HEK293 (cell line): ENCODE measurements at regions not wholly inside any gene's neighbourhood (a gene's known extent, or its start where the extent isn't known, plus 50 kb on each side); places are given as distances from the start of the nearest gene placed in this dataset.

Experiments
- CTCF ChIA-PET: fragments of 350-600 bp; formaldehyde crosslinking; extraction: SDS; loops from one replicate; lab custom pipeline; 2021; ENCODE audit warnings: antibody characterized with exemption; lab: Yijun Ruan, JAX
- POLR2A ChIA-PET: fragments of 300-600 bp; formaldehyde crosslinking; extraction: SDS; loops from one replicate; lab custom pipeline; 2020; ENCODE audit warnings: antibody characterized with exemption, inconsistent platforms; lab: Yijun Ruan, JAX
- H3K27ac ChIP-seq: fragments of 200-500 bp; sonication (Bioruptor generic); 2 replicates; pipeline ENCODE4 v1.5.1; 2014; ENCODE audit warnings: low read depth, low read length, control low read depth, inconsistent platforms; ENCODE audit errors: extremely low read depth
- H3K36me3 ChIP-seq, 2 experiments: fragments of 200-500 bp in 1 of 2; sonication (Bioruptor generic) in 1 of 2; 1 replicate in 1 of 2; 2 replicates in 1 of 2; pipeline ENCODE4 v1.5.1; 2014 to 2017; ENCODE audit warnings: inconsistent platforms in 2 of 2, low read length in 2 of 2; ENCODE audit not compliant: control insufficient read depth in 2 of 2, insufficient read depth in 1 of 2
- H3K4me1 ChIP-seq: fragments of 200-500 bp; sonication (Bioruptor generic); 2 replicates; pipeline ENCODE4 v1.5.1; 2014; ENCODE audit warnings: mild to moderate bottlenecking, low read length, inconsistent platforms; ENCODE audit not compliant: control insufficient read depth, insufficient read depth
- H3K4me3 ChIP-seq: 2 replicates; pipeline ENCODE4 v1.5.1; 2011; ENCODE audit warnings: low read depth, mild to moderate bottlenecking, control low read depth, low read length, moderate library complexity
- H3K9me3 ChIP-seq: fragments of 200-500 bp; sonication (Bioruptor generic); 2 replicates; pipeline ENCODE4 v1.5.1; 2014; ENCODE audit warnings: low read depth, low read length, inconsistent platforms; ENCODE audit not compliant: control insufficient read depth, insufficient read depth
- SP7 ChIP-seq: fragments of 450-650 bp; formaldehyde crosslinking; IDR thresholded peaks from 2 replicates; pipeline ENCODE4 v1.5.1; 2016; ENCODE audit warnings: missing biosample characterization, missing genetic modification characterization
- ZBTB7A ChIP-seq: fragments of 450-650 bp; formaldehyde crosslinking; IDR thresholded peaks from 2 replicates; pipeline ENCODE4 v1.5.1; 2016; ENCODE audit warnings: low read depth, missing biosample characterization, missing genetic modification characterization
- ZNF133 ChIP-seq: fragments of 450-650 bp; formaldehyde crosslinking; IDR thresholded peaks from 2 replicates; pipeline ENCODE4 v1.5.1; 2016; ENCODE audit warnings: missing biosample characterization, missing genetic modification characterization
- ZNF239 ChIP-seq: fragments of 450-650 bp; formaldehyde crosslinking; IDR thresholded peaks from 2 replicates; pipeline ENCODE4 v1.5.1; 2016; ENCODE audit warnings: missing biosample characterization, missing genetic modification characterization
- ZNF561 ChIP-seq: fragments of 450-650 bp; IDR thresholded peaks from 2 replicates; pipeline ENCODE4 v1.5.1; 2018; ENCODE audit warnings: missing biosample characterization, missing genetic modification characterization, borderline replicate concordance
- ZNF571 ChIP-seq: fragments of 450-650 bp; formaldehyde crosslinking; IDR thresholded peaks from 2 replicates; pipeline ENCODE4 v1.5.0; 2017; ENCODE audit warnings: missing biosample characterization, missing genetic modification characterization
- ZNF623 ChIP-seq: fragments of 450-650 bp; formaldehyde crosslinking; IDR thresholded peaks from 2 replicates; pipeline ENCODE4 v1.5.1; 2016; ENCODE audit warnings: missing biosample characterization, missing genetic modification characterization
- ZNF658 ChIP-seq: fragments of 450-650 bp; formaldehyde crosslinking; IDR thresholded peaks from 2 replicates; pipeline ENCODE4; 2016; ENCODE audit warnings: missing biosample characterization, missing genetic modification characterization
- ZNF677 ChIP-seq: fragments of 450-650 bp; IDR thresholded peaks from 2 replicates; pipeline ENCODE4 v1.5.0; 2018; ENCODE audit warnings: missing biosample characterization, mild to moderate bottlenecking, missing genetic modification characterization, moderate library complexity
- ZNF791 ChIP-seq: fragments of 450-650 bp; formaldehyde crosslinking; IDR thresholded peaks from 2 replicates; pipeline ENCODE4 v1.5.1; 2016; ENCODE audit warnings: missing biosample characterization, missing genetic modification characterization
- ZNF792 ChIP-seq: fragments of 450-650 bp; formaldehyde crosslinking; IDR thresholded peaks from 2 replicates; pipeline ENCODE4 v1.5.1; 2016; ENCODE audit warnings: missing biosample characterization, missing genetic modification characterization
- TF ChIP-seq, protein P1 (sequence below): fragments of 450-650 bp; formaldehyde crosslinking; IDR thresholded peaks from 2 replicates; pipeline ENCODE4 v1.5.1; 2016; ENCODE audit warnings: missing biosample characterization, missing genetic modification characterization, borderline replicate concordance
- TF ChIP-seq, protein P2 (sequence below): IDR thresholded peaks from 2 replicates; pipeline ENCODE4 v1.6.1; 2011; ENCODE audit warnings: mild to moderate bottlenecking, low read depth, low read length, borderline replicate concordance
- TF ChIP-seq, protein P3 (sequence below): fragments of 450-650 bp; formaldehyde crosslinking; IDR thresholded peaks from 2 replicates; pipeline ENCODE4 v1.5.1; 2017; ENCODE audit warnings: missing biosample characterization, missing genetic modification characterization
- TF ChIP-seq, protein P4 (sequence below): fragments of 450-650 bp; formaldehyde crosslinking; IDR thresholded peaks from 2 replicates; pipeline ENCODE4 v1.5.1; 2016; ENCODE audit warnings: missing biosample characterization, missing genetic modification characterization
- TF ChIP-seq, protein P5 (sequence below): fragments of 450-650 bp; formaldehyde crosslinking; IDR thresholded peaks from 2 replicates; pipeline ENCODE4 v1.5.1; 2017; ENCODE audit warnings: missing biosample characterization, missing genetic modification characterization
- TF ChIP-seq, protein P6 (sequence below): fragments of 450-650 bp; formaldehyde crosslinking; IDR thresholded peaks from 2 replicates; pipeline ENCODE4 v1.5.1; 2016; ENCODE audit warnings: missing biosample characterization, missing genetic modification characterization

- TF ChIP-seq, protein P1, sequence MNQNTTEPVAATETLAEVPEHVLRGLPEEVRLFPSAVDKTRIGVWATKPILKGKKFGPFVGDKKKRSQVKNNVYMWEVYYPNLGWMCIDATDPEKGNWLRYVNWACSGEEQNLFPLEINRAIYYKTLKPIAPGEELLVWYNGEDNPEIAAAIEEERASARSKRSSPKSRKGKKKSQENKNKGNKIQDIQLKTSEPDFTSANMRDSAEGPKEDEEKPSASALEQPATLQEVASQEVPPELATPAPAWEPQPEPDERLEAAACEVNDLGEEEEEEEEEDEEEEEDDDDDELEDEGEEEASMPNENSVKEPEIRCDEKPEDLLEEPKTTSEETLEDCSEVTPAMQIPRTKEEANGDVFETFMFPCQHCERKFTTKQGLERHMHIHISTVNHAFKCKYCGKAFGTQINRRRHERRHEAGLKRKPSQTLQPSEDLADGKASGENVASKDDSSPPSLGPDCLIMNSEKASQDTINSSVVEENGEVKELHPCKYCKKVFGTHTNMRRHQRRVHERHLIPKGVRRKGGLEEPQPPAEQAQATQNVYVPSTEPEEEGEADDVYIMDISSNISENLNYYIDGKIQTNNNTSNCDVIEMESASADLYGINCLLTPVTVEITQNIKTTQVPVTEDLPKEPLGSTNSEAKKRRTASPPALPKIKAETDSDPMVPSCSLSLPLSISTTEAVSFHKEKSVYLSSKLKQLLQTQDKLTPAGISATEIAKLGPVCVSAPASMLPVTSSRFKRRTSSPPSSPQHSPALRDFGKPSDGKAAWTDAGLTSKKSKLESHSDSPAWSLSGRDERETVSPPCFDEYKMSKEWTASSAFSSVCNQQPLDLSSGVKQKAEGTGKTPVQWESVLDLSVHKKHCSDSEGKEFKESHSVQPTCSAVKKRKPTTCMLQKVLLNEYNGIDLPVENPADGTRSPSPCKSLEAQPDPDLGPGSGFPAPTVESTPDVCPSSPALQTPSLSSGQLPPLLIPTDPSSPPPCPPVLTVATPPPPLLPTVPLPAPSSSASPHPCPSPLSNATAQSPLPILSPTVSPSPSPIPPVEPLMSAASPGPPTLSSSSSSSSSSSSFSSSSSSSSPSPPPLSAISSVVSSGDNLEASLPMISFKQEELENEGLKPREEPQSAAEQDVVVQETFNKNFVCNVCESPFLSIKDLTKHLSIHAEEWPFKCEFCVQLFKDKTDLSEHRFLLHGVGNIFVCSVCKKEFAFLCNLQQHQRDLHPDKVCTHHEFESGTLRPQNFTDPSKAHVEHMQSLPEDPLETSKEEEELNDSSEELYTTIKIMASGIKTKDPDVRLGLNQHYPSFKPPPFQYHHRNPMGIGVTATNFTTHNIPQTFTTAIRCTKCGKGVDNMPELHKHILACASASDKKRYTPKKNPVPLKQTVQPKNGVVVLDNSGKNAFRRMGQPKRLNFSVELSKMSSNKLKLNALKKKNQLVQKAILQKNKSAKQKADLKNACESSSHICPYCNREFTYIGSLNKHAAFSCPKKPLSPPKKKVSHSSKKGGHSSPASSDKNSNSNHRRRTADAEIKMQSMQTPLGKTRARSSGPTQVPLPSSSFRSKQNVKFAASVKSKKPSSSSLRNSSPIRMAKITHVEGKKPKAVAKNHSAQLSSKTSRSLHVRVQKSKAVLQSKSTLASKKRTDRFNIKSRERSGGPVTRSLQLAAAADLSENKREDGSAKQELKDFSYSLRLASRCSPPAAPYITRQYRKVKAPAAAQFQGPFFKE (tag by site-specific recombination) = no peak
- TF ChIP-seq, protein P2, sequence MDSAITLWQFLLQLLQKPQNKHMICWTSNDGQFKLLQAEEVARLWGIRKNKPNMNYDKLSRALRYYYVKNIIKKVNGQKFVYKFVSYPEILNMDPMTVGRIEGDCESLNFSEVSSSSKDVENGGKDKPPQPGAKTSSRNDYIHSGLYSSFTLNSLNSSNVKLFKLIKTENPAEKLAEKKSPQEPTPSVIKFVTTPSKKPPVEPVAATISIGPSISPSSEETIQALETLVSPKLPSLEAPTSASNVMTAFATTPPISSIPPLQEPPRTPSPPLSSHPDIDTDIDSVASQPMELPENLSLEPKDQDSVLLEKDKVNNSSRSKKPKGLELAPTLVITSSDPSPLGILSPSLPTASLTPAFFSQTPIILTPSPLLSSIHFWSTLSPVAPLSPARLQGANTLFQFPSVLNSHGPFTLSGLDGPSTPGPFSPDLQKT = no peak
- TF ChIP-seq, all 188 proteins: peak for 0
Measured at GRCh38 chr4:32341342-32341741, 1621.2 kb downstream of the PCDH7 start (continued).

DNA sequence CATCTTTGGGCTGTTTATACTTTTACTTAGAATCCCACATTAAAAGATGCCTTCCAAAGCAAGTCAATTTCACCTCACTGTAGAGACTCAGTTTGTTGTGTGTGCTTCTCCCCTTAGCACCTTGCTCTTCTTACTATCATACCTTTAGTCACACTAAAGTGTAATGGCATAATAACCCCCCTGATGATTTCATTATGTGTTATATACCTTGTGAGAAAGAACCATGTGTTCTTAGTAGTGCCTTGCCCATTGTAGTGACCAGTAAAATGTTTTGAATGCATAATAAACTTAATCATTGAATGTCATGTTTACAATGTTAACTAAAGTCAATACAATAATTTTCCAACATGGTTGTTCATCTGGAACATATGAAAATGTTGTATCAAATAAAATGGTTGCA, 1621.9 kb downstream of the PCDH7 start:
- no peaks in the 10 kb centered on the region for H3K36me3 ChIP-seq
- H3K4me3 ChIP-seq = no peak overlapping the region
- ChIA-PET CTCF (no interaction called here), POLR2A (no interaction called here)
- H3K27ac ChIP-seq = no peak overlapping the region
- no peaks in the 10 kb centered on the region for H3K9me3 ChIP-seq
- H3K4me1 ChIP-seq = no peaks in the 10 kb centered on the region
- TF ChIP-seq ZNF133 (no peak), ZNF658 (tag by site-specific recombination) (no peak), ZNF561 (no peak), ZNF239 (tag by site-specific recombination) (no peak), ZBTB7A (tag by site-specific recombination) (no peak), SP7 (tag by site-specific recombination) (no peak), ZNF791 (tag by site-specific recombination) (no peak), ZNF571 (tag by site-specific recombination) (no peak), ZNF677 (tag by site-specific recombination) (no peak), ZNF792 (no peak), ZNF623 (tag by site-specific recombination) (no peak)
- TF ChIP-seq, protein P3, sequence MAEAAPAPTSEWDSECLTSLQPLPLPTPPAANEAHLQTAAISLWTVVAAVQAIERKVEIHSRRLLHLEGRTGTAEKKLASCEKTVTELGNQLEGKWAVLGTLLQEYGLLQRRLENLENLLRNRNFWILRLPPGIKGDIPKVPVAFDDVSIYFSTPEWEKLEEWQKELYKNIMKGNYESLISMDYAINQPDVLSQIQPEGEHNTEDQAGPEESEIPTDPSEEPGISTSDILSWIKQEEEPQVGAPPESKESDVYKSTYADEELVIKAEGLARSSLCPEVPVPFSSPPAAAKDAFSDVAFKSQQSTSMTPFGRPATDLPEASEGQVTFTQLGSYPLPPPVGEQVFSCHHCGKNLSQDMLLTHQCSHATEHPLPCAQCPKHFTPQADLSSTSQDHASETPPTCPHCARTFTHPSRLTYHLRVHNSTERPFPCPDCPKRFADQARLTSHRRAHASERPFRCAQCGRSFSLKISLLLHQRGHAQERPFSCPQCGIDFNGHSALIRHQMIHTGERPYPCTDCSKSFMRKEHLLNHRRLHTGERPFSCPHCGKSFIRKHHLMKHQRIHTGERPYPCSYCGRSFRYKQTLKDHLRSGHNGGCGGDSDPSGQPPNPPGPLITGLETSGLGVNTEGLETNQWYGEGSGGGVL (tag by site-specific recombination) = no peak
- TF ChIP-seq, protein P4, sequence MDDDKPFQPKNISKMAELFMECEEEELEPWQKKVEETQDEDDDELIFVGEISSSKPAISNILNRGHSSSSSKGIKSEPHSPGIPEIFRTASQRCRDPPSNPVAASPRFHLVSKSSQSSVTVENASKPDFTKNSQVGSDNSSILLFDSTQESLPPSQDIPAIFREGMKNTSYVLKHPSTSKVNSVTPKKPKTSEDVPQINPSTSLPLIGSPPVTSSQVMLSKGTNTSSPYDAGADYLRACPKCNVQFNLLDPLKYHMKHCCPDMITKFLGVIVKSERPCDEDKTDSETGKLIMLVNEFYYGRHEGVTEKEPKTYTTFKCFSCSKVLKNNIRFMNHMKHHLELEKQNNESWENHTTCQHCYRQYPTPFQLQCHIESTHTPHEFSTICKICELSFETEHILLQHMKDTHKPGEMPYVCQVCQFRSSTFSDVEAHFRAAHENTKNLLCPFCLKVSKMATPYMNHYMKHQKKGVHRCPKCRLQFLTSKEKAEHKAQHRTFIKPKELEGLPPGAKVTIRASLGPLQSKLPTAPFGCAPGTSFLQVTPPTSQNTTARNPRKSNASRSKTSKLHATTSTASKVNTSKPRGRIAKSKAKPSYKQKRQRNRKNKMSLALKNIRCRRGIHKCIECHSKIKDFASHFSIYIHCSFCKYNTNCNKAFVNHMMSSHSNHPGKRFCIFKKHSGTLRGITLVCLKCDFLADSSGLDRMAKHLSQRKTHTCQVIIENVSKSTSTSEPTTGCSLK (tag by site-specific recombination) = no peak
- TF ChIP-seq, protein P5, sequence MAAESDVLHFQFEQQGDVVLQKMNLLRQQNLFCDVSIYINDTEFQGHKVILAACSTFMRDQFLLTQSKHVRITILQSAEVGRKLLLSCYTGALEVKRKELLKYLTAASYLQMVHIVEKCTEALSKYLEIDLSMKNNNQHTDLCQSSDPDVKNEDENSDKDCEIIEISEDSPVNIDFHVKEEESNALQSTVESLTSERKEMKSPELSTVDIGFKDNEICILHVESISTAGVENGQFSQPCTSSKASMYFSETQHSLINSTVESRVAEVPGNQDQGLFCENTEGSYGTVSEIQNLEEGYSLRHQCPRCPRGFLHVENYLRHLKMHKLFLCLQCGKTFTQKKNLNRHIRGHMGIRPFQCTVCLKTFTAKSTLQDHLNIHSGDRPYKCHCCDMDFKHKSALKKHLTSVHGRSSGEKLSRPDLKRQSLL (tag by site-specific recombination) = no peak
- TF ChIP-seq, protein P6, sequence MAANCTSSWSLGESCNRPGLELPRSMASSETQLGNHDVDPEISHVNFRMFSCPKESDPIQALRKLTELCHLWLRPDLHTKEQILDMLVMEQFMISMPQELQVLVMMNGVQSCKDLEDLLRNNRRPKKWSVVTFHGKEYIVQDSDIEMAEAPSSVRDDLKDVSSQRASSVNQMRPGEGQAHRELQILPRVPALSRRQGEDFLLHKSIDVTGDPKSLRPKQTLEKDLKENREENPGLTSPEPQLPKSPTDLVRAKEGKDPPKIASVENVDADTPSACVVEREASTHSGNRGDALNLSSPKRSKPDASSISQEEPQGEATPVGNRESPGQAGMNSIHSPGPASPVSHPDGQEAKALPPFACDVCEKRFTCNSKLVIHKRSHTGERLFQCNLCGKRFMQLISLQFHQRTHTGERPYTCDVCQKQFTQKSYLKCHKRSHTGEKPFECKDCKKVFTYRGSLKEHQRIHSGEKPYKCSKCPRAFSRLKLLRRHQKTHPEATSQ = no peak
